ENCODE measurements at regions not wholly inside any gene's neighbourhood (a gene's known extent, or its start where the extent isn't known, plus 50 kb on each side); places are given as distances from the start of the nearest gene placed in this dataset.

GRCh38 chr18:34972765-34973414 is 68.3 kb upstream of the MAPRE2 start:
- no peak overlapping the region for H2BK12ac ChIP-seq (ENCODE audit: low read depth, low read length)
- TF ChIP-seq BCL11A (IDR thresholded peaks at IDR 0.05; ENCODE audit: low read depth in 2 of 2, low read length in 2 of 2), result no peak
- no peak for TF ChIP-seq RXRA (IDR thresholded peaks at IDR 0.05; ENCODE audit: insufficient read depth, low read depth, low read length)
- TF ChIP-seq USF2 (IDR thresholded peaks at IDR 0.05; ENCODE audit: low read length), result no peak
- no peak for TF ChIP-seq TBP (IDR thresholded peaks at IDR 0.05; ENCODE audit: low read depth, low read length)
- H2BK20ac ChIP-seq (ENCODE audit: low read length), result no peak overlapping the region
- no peak overlapping the region for H3K4me2 ChIP-seq (ENCODE audit: insufficient read depth in 1 of 2, low read depth in 2 of 2, low read length in 2 of 2)
- H4K20me1 ChIP-seq (replicated peaks in 1 of 2; ENCODE audit: control insufficient read depth in 1 of 2, insufficient read depth in 2 of 2, low read length in 2 of 2), result no peaks in the 10 kb centered on the region
- no peaks in the 10 kb centered on the region for H3K79me1 ChIP-seq (ENCODE audit: low read depth, low read length)
- no peak overlapping the region for H3K14ac ChIP-seq (ENCODE audit: insufficient read length)
- H4K91ac ChIP-seq (replicated peaks; ENCODE audit: insufficient read length, low read length), result no peak overlapping the region
- H3K18ac ChIP-seq (ENCODE audit: extremely low read depth, low read length), result no peak overlapping the region
- H3K56ac ChIP-seq (replicated peaks; ENCODE audit: insufficient read length, low read depth, low read length), result no peak overlapping the region
- H3K4me1 ChIP-seq (replicated peaks in 1 of 4; ENCODE audit: control insufficient read depth in 3 of 4, insufficient read depth in 4 of 4, low read length in 3 of 4), result peaks cover 0 to 4% (median 1%) of the 10 kb centered on the region in 4 experiments; a peak in 2 of 7 replicates
- no peaks in the 10 kb centered on the region for H3K36me3 ChIP-seq (ENCODE audit: control insufficient read depth in 2 of 4, insufficient read depth in 4 of 4, low read length in 3 of 4)
- no peak overlapping the region for H2BK15ac ChIP-seq (ENCODE audit: low read length)
- DNase-seq (ENCODE audit: low read depth in 1 of 2, low spot score in 2 of 2), result no peak
- H4K5ac ChIP-seq (ENCODE audit: insufficient read length, low read depth, low read length), result no peak overlapping the region
- H2AK5ac ChIP-seq (ENCODE audit: low read depth, low read length), result no peak overlapping the region
- ChIA-PET CTCF (ENCODE audit: partially characterized antibody) (no interaction called here), POLR2A (ENCODE audit: partially characterized antibody) (no interaction called here)
- H3K9me3 ChIP-seq (ENCODE audit: insufficient read depth in 2 of 2, low read depth in 1 of 2, low read length in 1 of 2), result no peaks in the 10 kb centered on the region
- no peak overlapping the region for H3K4me3 ChIP-seq (ENCODE audit: extremely low read depth in 1 of 4, insufficient read depth in 2 of 4, low read depth in 3 of 4, low read length in 4 of 4)
- no peak overlapping the region for H4K8ac ChIP-seq (ENCODE audit: extremely low read depth, insufficient read depth, low read length)
- no peak overlapping the region for H3K9ac ChIP-seq (replicated peaks in 1 of 4; ENCODE audit: extremely low read depth in 1 of 4, low read depth in 3 of 4, low read length in 3 of 4)
- no peaks in the 10 kb centered on the region for H3K79me2 ChIP-seq (ENCODE audit: control insufficient read depth in 1 of 2, insufficient read depth in 2 of 2, low read length in 2 of 2)
- H3K27me3 ChIP-seq (replicated peaks in 1 of 4; ENCODE audit: control insufficient read depth in 3 of 4, extremely low read depth in 1 of 4, insufficient read depth in 3 of 4, low read length in 3 of 4), result peaks cover 10 to 28% (median 22%) of the 10 kb centered on the region in 4 experiments
- no peak overlapping the region for H2AFZ ChIP-seq (ENCODE audit: low read length)
- 80% methylated on average over 2 of the region's 2 CpGs; no CpG with 5 or more reads in 1 of the 2 experiments for WGBS, 2 experiments (ENCODE audit: extremely low coverage in 1 of 2, insufficient coverage in 1 of 2, insufficient read length in 1 of 2, insufficient replicate concordance in 2 of 2, low coverage in 1 of 2, low lambda C conversion rate in 2 of 2, missing lambda C conversion rate in 1 of 2)
- H2BK120ac ChIP-seq (replicated peaks; ENCODE audit: low read depth, low read length), result no peak overlapping the region
- no peak overlapping the region for H3K27ac ChIP-seq (ENCODE audit: low read depth, low read length)
- no peak overlapping the region for H2BK5ac ChIP-seq (ENCODE audit: low read depth, low read length)
- no peak overlapping the region for H3K23ac ChIP-seq (ENCODE audit: insufficient read length)
- H3K23me2 ChIP-seq (ENCODE audit: low read depth, low read length), result peaks cover 10% of the 10 kb centered on the region; the same call in 1 of the 2 replicates
- no peak overlapping the region for H3K4ac ChIP-seq (replicated peaks; ENCODE audit: insufficient read length, low read depth, low read length)
- FAIRE-seq, result no peak

Data from H1 (cell line).